H9 (cell line): ENCODE measurements at regions not wholly inside any gene's neighbourhood (a gene's known extent, or its start where the extent isn't known, plus 50 kb on each side); places are given as distances from the start of the nearest gene placed in this dataset.

ENCODE experiments used
- DNase-seq: peaks from one replicate; pipeline ENCODE4 v3.0.0-alpha.2; 2017
- H2AFZ ChIP-seq: one replicate; pipeline ENCODE4 v1.6.1; 2013; ENCODE audit warnings: mild to moderate bottlenecking, low read length, control low read depth, moderate library complexity
- H2AK5ac ChIP-seq: 2 replicates; pipeline ENCODE4 v1.6.1; 2013; ENCODE audit warnings: low read length, control low read depth, mixed read lengths; ENCODE audit not compliant: insufficient read length
- H2BK120ac ChIP-seq: one replicate; pipeline ENCODE4 v1.6.1; 2013; ENCODE audit warnings: low read depth, mild to moderate bottlenecking, low read length, control low read depth, inconsistent platforms; ENCODE audit not compliant: poor library complexity, severe bottlenecking
- H2BK12ac ChIP-seq: 2 replicates; pipeline ENCODE4 v1.6.1; 2013; ENCODE audit warnings: low read length, control low read depth, mixed read lengths, low read depth; ENCODE audit not compliant: insufficient read length
- H2BK15ac ChIP-seq: 2 replicates; pipeline ENCODE4 v1.6.1; 2013; ENCODE audit warnings: low read depth, low read length, control low read depth
- H2BK20ac ChIP-seq: one replicate; pipeline ENCODE4 v1.6.1; 2013; ENCODE audit warnings: low read depth, mild to moderate bottlenecking, low read length, control low read depth, inconsistent platforms; ENCODE audit not compliant: poor library complexity, severe bottlenecking
- H2BK5ac ChIP-seq: 2 replicates; pipeline ENCODE4 v1.6.1; 2013; ENCODE audit warnings: low read length, control low read depth, mixed read lengths; ENCODE audit not compliant: insufficient read length
- H3K14ac ChIP-seq: 2 replicates; pipeline ENCODE4 v1.6.1; 2013; ENCODE audit warnings: low read length, control low read depth; ENCODE audit not compliant: insufficient read depth
- H3K18ac ChIP-seq: 2 replicates; pipeline ENCODE4 v1.6.1; 2013; ENCODE audit warnings: low read depth, mild to moderate bottlenecking, mixed read lengths, low read length, control low read depth; ENCODE audit not compliant: insufficient read length
- H3K23ac ChIP-seq: 2 replicates; pipeline ENCODE4 v1.6.1; 2013; ENCODE audit warnings: low read length, control low read depth, mixed read lengths, low read depth; ENCODE audit not compliant: insufficient read length
- H3K23me2 ChIP-seq: 2 replicates; pipeline ENCODE4 v1.6.1; 2013; ENCODE audit warnings: low read depth, mild to moderate bottlenecking, mixed read lengths, low read length, control low read depth; ENCODE audit not compliant: insufficient read length, poor library complexity, severe bottlenecking
- H3K27ac ChIP-seq: 2 replicates; pipeline ENCODE4 v1.5.1; 2013; ENCODE audit warnings: low read length, control low read depth, mixed read lengths, low read depth; ENCODE audit not compliant: insufficient read length
- H3K27me3 ChIP-seq: 2 replicates; pipeline ENCODE4 v1.6.1; 2013; ENCODE audit warnings: low read length, control low read depth, inconsistent platforms; ENCODE audit not compliant: insufficient read depth
- H3K4ac ChIP-seq: 2 replicates; pipeline ENCODE4 v1.6.1; 2013; ENCODE audit warnings: low read depth, mild to moderate bottlenecking, control low read depth, inconsistent platforms, low read length, moderate library complexity
- H3K4me1 ChIP-seq: 2 replicates; pipeline ENCODE4 v1.6.1; 2013; ENCODE audit warnings: low read length, control low read depth, inconsistent platforms; ENCODE audit not compliant: insufficient read depth
- H3K4me2 ChIP-seq: 2 replicates; pipeline ENCODE4 v1.6.1; 2013; ENCODE audit warnings: low read length, control low read depth, mixed read lengths; ENCODE audit not compliant: insufficient read length, insufficient read depth
- H3K56ac ChIP-seq: 2 replicates; pipeline ENCODE4 v1.6.1; 2013; ENCODE audit warnings: low read depth, mild to moderate bottlenecking, mixed read lengths, low read length, control low read depth; ENCODE audit not compliant: insufficient read length
- H3K79me1 ChIP-seq: 2 replicates; pipeline ENCODE4 v1.6.1; 2013; ENCODE audit warnings: low read depth, mild to moderate bottlenecking, moderate library complexity, low read length, control low read depth, inconsistent platforms; ENCODE audit not compliant: insufficient read depth, poor library complexity, severe bottlenecking
- H3K79me2 ChIP-seq: 2 replicates; pipeline ENCODE4 v1.6.1; 2013; ENCODE audit warnings: low read length, control low read depth, inconsistent platforms; ENCODE audit not compliant: insufficient read depth
- H3K9ac ChIP-seq: 2 replicates; pipeline ENCODE4 v1.6.1; 2013; ENCODE audit warnings: low read length, control low read depth, mixed read lengths; ENCODE audit not compliant: insufficient read length; ENCODE audit errors: extremely low read depth
- H3K9me3 ChIP-seq: one replicate; pipeline ENCODE4 v1.6.1; 2013; ENCODE audit warnings: low read depth, low read length, inconsistent platforms; ENCODE audit not compliant: control insufficient read depth
- H3T11ph ChIP-seq: one replicate; pipeline ENCODE4 v1.6.1; 2013; ENCODE audit warnings: mild to moderate bottlenecking, low read length, control low read depth, inconsistent platforms
- H4K20me1 ChIP-seq: one replicate; pipeline ENCODE4 v1.6.1; 2013; ENCODE audit not compliant: control insufficient read depth, insufficient read length, insufficient read depth
- H4K5ac ChIP-seq: 2 replicates; pipeline ENCODE4 v1.6.1; 2013; ENCODE audit warnings: low read depth, mild to moderate bottlenecking, mixed read lengths, low read length, control low read depth; ENCODE audit not compliant: insufficient read length
- H4K8ac ChIP-seq: replicated peaks from 2 replicates; pipeline ENCODE4 v1.6.1; 2013; ENCODE audit warnings: low read length, control low read depth, mixed read lengths, low read depth; ENCODE audit not compliant: insufficient read length
- H4K91ac ChIP-seq: 2 replicates; pipeline ENCODE4 v1.6.1; 2013; ENCODE audit warnings: low read depth, mild to moderate bottlenecking, moderate library complexity, mixed read lengths, low read length, control low read depth; ENCODE audit not compliant: insufficient read length
- H3K27ac Mint-ChIP-seq, 3 experiments: 2 replicates in 2 of 3; 3 replicates in 1 of 3; pipeline ENCODE4 v1.8.0; 2020 to 2021; ENCODE audit warnings: mixed read lengths in 3 of 3, mild to moderate bottlenecking in 1 of 3, moderate library complexity in 1 of 3
- H3K27me3 Mint-ChIP-seq: 2 replicates; pipeline ENCODE4 v1.8.0; 2021; ENCODE audit warnings: low read depth, mild to moderate bottlenecking, moderate library complexity, mixed read lengths
- H3K36me3 Mint-ChIP-seq, 3 experiments: 2 replicates in 2 of 3; 3 replicates in 1 of 3; pipeline ENCODE4 v1.8.0; 2020 to 2021; ENCODE audit warnings: low read depth in 3 of 3, mixed read lengths in 3 of 3; ENCODE audit not compliant: insufficient read depth in 1 of 3
- H3K4me1 Mint-ChIP-seq, 2 experiments: 2 replicates each; pipeline ENCODE4 v1.8.0; 2020; ENCODE audit warnings: mixed read lengths in 2 of 2
- H3K4me3 Mint-ChIP-seq, 2 experiments: 2 replicates in 1 of 2; 3 replicates in 1 of 2; pipeline ENCODE4 v1.8.0; 2020 to 2021; ENCODE audit warnings: mild to moderate bottlenecking in 2 of 2, mixed read lengths in 2 of 2, moderate library complexity in 1 of 2
- H3K9me3 Mint-ChIP-seq, 2 experiments: 2 replicates in 1 of 2; 3 replicates in 1 of 2; pipeline ENCODE4 v1.8.0; 2020; ENCODE audit warnings: mild to moderate bottlenecking in 2 of 2, mixed read lengths in 2 of 2, moderate library complexity in 1 of 2
- WGBS: extraction: QIAGEN DNeasy Blood & Tissue Kit; methylation state at CpG from one replicate; pipeline ENCODE4 v1.1.7; 2013; ENCODE audit warnings: missing lambda C conversion rate, low lambda C conversion rate, mixed read lengths; ENCODE audit not compliant: insufficient read length; ENCODE audit errors: extremely low coverage; 5-methylcytosine and 5-hydroxymethylcytosine counted together
- TF ChIP-seq, protein P1 (sequence below): fragments of 200-600 bp; sonication (generic); conservative IDR thresholded peaks from 3 replicates; pipeline ENCODE4 v1.8.0; 2021; ENCODE audit warnings: antibody characterized with exemption, mild to moderate bottlenecking

- Histone ChIP-seq H3K14ac (no peak overlapping the region), H3K79me1 (no peaks in the 10 kb centered on the region), H2BK12ac (no peak overlapping the region), H3K9ac (no peak overlapping the region), H2AK5ac (no peak overlapping the region), H4K91ac (no peak overlapping the region), H3K27ac (no peak overlapping the region), H2BK20ac (no peak overlapping the region), H3K56ac (no peak overlapping the region), H2BK120ac (no peak overlapping the region), H3K9me3 (no peaks in the 10 kb centered on the region), H4K5ac (no peak overlapping the region), H3K4me2 (no peak overlapping the region), H3T11ph (no peak overlapping the region), H3K79me2 (no peaks in the 10 kb centered on the region), H3K18ac (no peak overlapping the region), H2AFZ (no peak overlapping the region), H3K23ac (no peak overlapping the region), H2BK5ac (no peak overlapping the region), H3K23me2 (no peaks in the 10 kb centered on the region), H2BK15ac (no peak overlapping the region), H4K8ac (no peak overlapping the region), H3K4me1 (no peaks in the 10 kb centered on the region), H3K4ac (no peak overlapping the region), H3K27me3 (no peaks in the 10 kb centered on the region; the same call in 1 of the 2 replicates), H4K20me1 (no peaks in the 10 kb centered on the region)
- Mint-ChIP-seq H3K4me3 (no peak overlapping the region), H3K36me3 (peaks cover 0 to 7% (median 2%) of the 10 kb centered on the region in 3 experiments; a peak in 3 of 7 replicates), H3K27ac (no peak overlapping the region), H3K27me3 (peaks cover 31% of the 10 kb centered on the region), H3K4me1 (peaks cover 5 to 8% of the 10 kb centered on the region in 2 experiments), H3K9me3 (peaks cover 3 to 9% of the 10 kb centered on the region in 2 experiments; a peak in 3 of 5 replicates)
- no peak for DNase-seq
- no CpG with 5 or more reads among the region's 4 CpGs for WGBS
- TF ChIP-seq, protein P1, sequence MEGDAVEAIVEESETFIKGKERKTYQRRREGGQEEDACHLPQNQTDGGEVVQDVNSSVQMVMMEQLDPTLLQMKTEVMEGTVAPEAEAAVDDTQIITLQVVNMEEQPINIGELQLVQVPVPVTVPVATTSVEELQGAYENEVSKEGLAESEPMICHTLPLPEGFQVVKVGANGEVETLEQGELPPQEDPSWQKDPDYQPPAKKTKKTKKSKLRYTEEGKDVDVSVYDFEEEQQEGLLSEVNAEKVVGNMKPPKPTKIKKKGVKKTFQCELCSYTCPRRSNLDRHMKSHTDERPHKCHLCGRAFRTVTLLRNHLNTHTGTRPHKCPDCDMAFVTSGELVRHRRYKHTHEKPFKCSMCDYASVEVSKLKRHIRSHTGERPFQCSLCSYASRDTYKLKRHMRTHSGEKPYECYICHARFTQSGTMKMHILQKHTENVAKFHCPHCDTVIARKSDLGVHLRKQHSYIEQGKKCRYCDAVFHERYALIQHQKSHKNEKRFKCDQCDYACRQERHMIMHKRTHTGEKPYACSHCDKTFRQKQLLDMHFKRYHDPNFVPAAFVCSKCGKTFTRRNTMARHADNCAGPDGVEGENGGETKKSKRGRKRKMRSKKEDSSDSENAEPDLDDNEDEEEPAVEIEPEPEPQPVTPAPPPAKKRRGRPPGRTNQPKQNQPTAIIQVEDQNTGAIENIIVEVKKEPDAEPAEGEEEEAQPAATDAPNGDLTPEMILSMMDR = no peak
These were observed 229.7 kb downstream of the BUD13 start for GRCh38 chr11:116543099-116543498.
